CD14-positive monocyte (primary cell): ENCODE measurements at regions not wholly inside any gene's neighbourhood (a gene's known extent, or its start where the extent isn't known, plus 50 kb on each side); places are given as distances from the start of the nearest gene placed in this dataset.

Experiments used
- DNase-seq, 3 donors: peaks; one replicate each; pipeline ENCODE4 v3.0.0-alpha.2; 2011 to 2022
- H2AFZ ChIP-seq: 2 replicates; pipeline ENCODE4 v1.6.0; 2012; ENCODE audit warnings: mild to moderate bottlenecking, low read depth, low read length, inconsistent platforms; ENCODE audit not compliant: insufficient read depth, poor library complexity, severe bottlenecking
- H3K27ac ChIP-seq, 2 donors: 1 replicate in 1 of 2; 2 replicates in 1 of 2; pipeline ENCODE4 v1.5.1; 2012 to 2013; ENCODE audit warnings: low read length in 2 of 2, control low read depth in 1 of 2, inconsistent platforms in 1 of 2, low read depth in 1 of 2, mild to moderate bottlenecking in 1 of 2
- H3K27me3 ChIP-seq, 2 donors: one replicate each; pipeline versions ENCODE4 v1.6.0 to v1.6.1; 2011 to 2013; ENCODE audit warnings: low read length in 2 of 2; ENCODE audit not compliant: control insufficient read depth in 2 of 2, insufficient read depth in 2 of 2
- H3K36me3 ChIP-seq, 2 donors: replicated peaks in 1 of 2; 1 replicate in 1 of 2; 2 replicates in 1 of 2; pipeline versions ENCODE4 v1.5.1 to v1.6.1; 2012 to 2013; ENCODE audit warnings: low read length in 2 of 2, control low read depth in 1 of 2, inconsistent platforms in 1 of 2, mild to moderate bottlenecking in 1 of 2; ENCODE audit not compliant: insufficient read depth in 2 of 2, control insufficient read depth in 1 of 2
- H3K4me1 ChIP-seq, 2 donors: 1 replicate in 1 of 2; 2 replicates in 1 of 2; pipeline versions ENCODE4 v1.5.1 to v1.6.1; 2012 to 2013; ENCODE audit warnings: low read length in 2 of 2, control low read depth in 1 of 2, inconsistent platforms in 1 of 2, mild to moderate bottlenecking in 1 of 2, moderate library complexity in 1 of 2; ENCODE audit not compliant: insufficient read depth in 2 of 2, control insufficient read depth in 1 of 2
- H3K4me2 ChIP-seq: replicated peaks from 2 replicates; pipeline ENCODE3; 2012; ENCODE audit warnings: low read length, moderate library complexity, mild to moderate bottlenecking; ENCODE audit not compliant: poor library complexity, severe bottlenecking; ENCODE audit errors: extremely low read depth
- H3K4me3 ChIP-seq, 3 experiments: fragments of 200-600 bp in 1 of 3; sonication (generic) in 1 of 3; replicated peaks in 1 of 3; 1 replicate in 2 of 3; 2 replicates in 1 of 3; pipeline ENCODE4 v1.5.1; 2011 to 2013; ENCODE audit warnings: low read length in 3 of 3, mild to moderate bottlenecking in 3 of 3, control low read depth in 2 of 3, low read depth in 2 of 3, inconsistent platforms in 1 of 3, moderate library complexity in 1 of 3
- H3K79me2 ChIP-seq: 2 replicates; pipeline ENCODE4 v1.6.0; 2012; ENCODE audit warnings: mild to moderate bottlenecking, control low read depth, inconsistent platforms, low read length, moderate library complexity; ENCODE audit not compliant: insufficient read depth
- H3K9ac ChIP-seq: 2 replicates; pipeline ENCODE4 v1.6.0; 2017; ENCODE audit warnings: low read length, mild to moderate bottlenecking; ENCODE audit not compliant: insufficient read depth, poor library complexity, severe bottlenecking
- H3K9me3 ChIP-seq, 2 donors: replicated peaks in 1 of 2; 1 replicate in 1 of 2; 2 replicates in 1 of 2; pipeline versions ENCODE4 v1.5.1 to v1.6.1; 2012 to 2013; ENCODE audit warnings: low read length in 2 of 2, control low read depth in 1 of 2; ENCODE audit not compliant: control insufficient read depth in 1 of 2, insufficient read depth in 1 of 2
- H4K20me1 ChIP-seq: 2 replicates; pipeline ENCODE4 v1.6.0; 2012; ENCODE audit warnings: mild to moderate bottlenecking, low read length, control low read depth, moderate library complexity; ENCODE audit not compliant: insufficient read depth
- H3K27ac Mint-ChIP-seq, 7 donors: one replicate each; pipeline ENCODE4 v1.8.0; 2020; ENCODE audit warnings: mild to moderate bottlenecking in 7 of 7, mixed read lengths in 7 of 7, moderate library complexity in 6 of 7, inconsistent platforms in 2 of 7
- H3K27me3 Mint-ChIP-seq, 3 donors: one replicate each; pipeline ENCODE4 v1.8.0; 2021 to 2022; ENCODE audit warnings: low read depth in 3 of 3, mild to moderate bottlenecking in 3 of 3, mixed read lengths in 3 of 3, moderate library complexity in 3 of 3, inconsistent platforms in 1 of 3
- H3K36me3 Mint-ChIP-seq, 2 donors: one replicate each; pipeline ENCODE4 v1.8.0; 2020; ENCODE audit warnings: mixed read lengths in 2 of 2, inconsistent platforms in 1 of 2, mild to moderate bottlenecking in 1 of 2
- H3K4me1 Mint-ChIP-seq: one replicate; pipeline ENCODE4 v1.8.0; 2020; ENCODE audit warnings: mild to moderate bottlenecking, mixed read lengths
- H3K4me3 Mint-ChIP-seq, 2 donors: one replicate each; pipeline ENCODE4 v1.8.0; 2020; ENCODE audit warnings: mild to moderate bottlenecking in 2 of 2, mixed read lengths in 2 of 2, moderate library complexity in 1 of 2
- H3K9me3 Mint-ChIP-seq, 7 donors: one replicate each; pipeline ENCODE4 v1.8.0; 2020 to 2022; ENCODE audit warnings: mixed read lengths in 7 of 7, mild to moderate bottlenecking in 6 of 7, moderate library complexity in 6 of 7, inconsistent platforms in 2 of 7
- CTCF ChIP-seq: fragments of 200-600 bp; IDR thresholded peaks from one replicate; pipeline ENCODE4 v1.8.0; 2022; ENCODE audit warnings: antibody characterized with exemption, mild to moderate bottlenecking
- WGBS: methylation state at CpG from one replicate; pipeline ENCODE4 v1.1.5; 2013; ENCODE audit warnings: missing lambda C conversion rate; ENCODE audit not compliant: insufficient coverage; 5-methylcytosine and 5-hydroxymethylcytosine counted together
- intact Hi-C, 2 donors: fragments of 100-400 bp; cut with micrococcal nuclease; formaldehyde crosslinking; loops; one replicate each; pipeline versions ENCODE4 v1.15.0 to v1.15.1; 2023

DNA sequence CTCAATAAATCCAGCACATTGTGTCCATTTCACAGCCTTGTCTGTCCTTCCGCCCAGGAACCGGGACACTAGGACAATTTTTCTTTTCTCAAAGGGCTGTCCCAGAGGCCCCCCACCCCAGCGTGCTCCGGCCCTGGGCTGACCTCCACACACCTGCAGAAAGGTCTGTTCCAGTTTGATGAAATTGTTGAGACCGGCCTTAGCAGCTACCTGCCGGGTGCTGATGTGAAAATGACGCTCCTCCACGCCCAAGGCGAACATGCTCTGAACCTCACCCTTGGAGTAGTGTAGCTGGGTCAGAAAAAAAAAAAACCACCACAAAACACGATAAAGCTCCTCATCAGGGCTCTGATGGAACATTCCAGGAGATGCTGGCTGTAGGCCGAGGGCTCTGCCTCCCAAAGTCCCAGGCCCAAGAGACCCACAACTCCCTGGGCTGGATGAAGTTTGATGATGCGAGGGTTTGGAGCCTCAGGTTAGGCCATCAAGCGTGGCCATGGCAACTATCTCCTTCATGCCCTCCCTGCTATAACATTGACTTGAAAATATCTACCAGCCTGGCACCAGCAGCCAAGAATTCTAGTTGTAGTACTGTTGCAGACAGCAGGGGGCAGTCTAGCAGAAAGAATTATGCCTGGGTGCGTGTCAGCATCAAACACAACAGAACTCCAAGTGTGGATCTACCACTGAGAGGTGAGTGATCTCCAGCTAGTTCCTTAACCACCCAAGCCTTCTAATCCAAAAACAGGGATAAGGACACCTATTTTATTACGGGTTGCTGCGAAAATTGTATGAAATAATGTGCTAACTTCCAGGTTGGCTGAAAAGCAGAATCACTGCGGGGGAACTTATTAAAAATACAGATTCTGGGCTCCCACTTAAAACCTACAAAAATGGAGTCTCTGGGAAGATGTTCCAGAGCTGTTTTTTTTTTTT is 62.1 kb downstream of the RMI2 start:
- Mint-ChIP-seq H3K4me1 (peaks cover 19% of the 10 kb centered on the region), H3K4me3 (no peak overlapping the region), H3K27me3 (peaks cover 1 to 7% (median 5%) of the 10 kb centered on the region in 3 donors), H3K36me3 (peaks cover 2 to 3% of the 10 kb centered on the region in 2 donors), H3K9me3 (peaks cover 0 to 4% (median 0%) of the 10 kb centered on the region in 7 donors), H3K27ac (peak overlapping the region in 1 of 7 donors; percentile 18)
- Histone ChIP-seq H3K79me2 (no peaks in the 10 kb centered on the region), H3K36me3 (no peaks in the 10 kb centered on the region), H3K4me3 (no peak overlapping the region), H2AFZ (no peak overlapping the region), H3K4me1 (peaks cover 17 to 23% of the 10 kb centered on the region in 2 donors), H3K27ac (no peak overlapping the region), H3K9ac (no peak overlapping the region), H3K27me3 (no peaks in the 10 kb centered on the region), H3K9me3 (no peaks in the 10 kb centered on the region), H3K4me2 (no peak overlapping the region), H4K20me1 (no peaks in the 10 kb centered on the region)
- peak; percentile 85 for TF ChIP-seq CTCF
- 90% methylated on average over 4 of the region's 17 CpGs for WGBS
- peak; percentile 63 to 72 (median 65) for DNase-seq
- intact Hi-C loops = loop anchor here (2.0 to 5.0 kb wide), 3 partner anchors 99 to 305 kb away; no protein-coding TSS in a partner anchor

- H2AFZ ChIP-seq = no peak overlapping the region
- 48% methylated on average over 7 of the region's 8 CpGs for WGBS
- H3K4me1 ChIP-seq = peaks cover 17 to 23% of the 10 kb centered on the region in 2 donors
- no peaks in the 10 kb centered on the region for H3K9me3 ChIP-seq
- Mint-ChIP-seq H3K36me3 (peaks cover 2 to 3% of the 10 kb centered on the region in 2 donors), H3K9me3 (peaks cover 0 to 4% (median 0%) of the 10 kb centered on the region in 7 donors), H3K27ac (no peak overlapping the region), H3K4me1 (peaks cover 19% of the 10 kb centered on the region), H3K27me3 (peaks cover 1 to 7% (median 2%) of the 10 kb centered on the region in 3 donors), H3K4me3 (no peak overlapping the region)
- no peaks in the 10 kb centered on the region for H3K36me3 ChIP-seq
- intact Hi-C loops = loop anchor here (5.0 kb wide), 2 partner anchors 234 to 304 kb away; no protein-coding TSS in a partner anchor
- H4K20me1 ChIP-seq = no peaks in the 10 kb centered on the region
- H3K27me3 ChIP-seq = no peaks in the 10 kb centered on the region
- H3K4me3 ChIP-seq = no peak overlapping the region
- DNase-seq = no peak
- H3K4me2 ChIP-seq = no peak overlapping the region
- H3K9ac ChIP-seq = no peak overlapping the region
- H3K27ac ChIP-seq = no peak overlapping the region
- no peaks in the 10 kb centered on the region for H3K79me2 ChIP-seq
- TF ChIP-seq CTCF = no peak
Observed at GRCh38 chr16:11408216-11408615, 63.0 kb downstream of the RMI2 start.
